A673 (cell line): ENCODE measurements at regions not wholly inside any gene's neighbourhood (a gene's known extent, or its start where the extent isn't known, plus 50 kb on each side); places are given as distances from the start of the nearest gene placed in this dataset.

Experiments
- EZH2 ChIP-seq: fragments of 200-600 bp; sonication (generic); IDR thresholded peaks from 2 replicates; pipeline ENCODE4 v1.6.1; 2017; ENCODE audit warnings: borderline replicate concordance, low read depth, mild to moderate bottlenecking, mixed read lengths, antibody characterized with exemption, low read length; ENCODE audit not compliant: poor library complexity, severe bottlenecking
- TF ChIP-seq, protein P1 (sequence below): fragments of 300-800, 200-600 bp; sonication (generic); conservative IDR thresholded peaks from 2 replicates; pipeline ENCODE4 v1.5.1; 2017; ENCODE audit warnings: low read depth, mild to moderate bottlenecking, antibody characterized with exemption, low read length, moderate library complexity, mixed read lengths

DNA sequence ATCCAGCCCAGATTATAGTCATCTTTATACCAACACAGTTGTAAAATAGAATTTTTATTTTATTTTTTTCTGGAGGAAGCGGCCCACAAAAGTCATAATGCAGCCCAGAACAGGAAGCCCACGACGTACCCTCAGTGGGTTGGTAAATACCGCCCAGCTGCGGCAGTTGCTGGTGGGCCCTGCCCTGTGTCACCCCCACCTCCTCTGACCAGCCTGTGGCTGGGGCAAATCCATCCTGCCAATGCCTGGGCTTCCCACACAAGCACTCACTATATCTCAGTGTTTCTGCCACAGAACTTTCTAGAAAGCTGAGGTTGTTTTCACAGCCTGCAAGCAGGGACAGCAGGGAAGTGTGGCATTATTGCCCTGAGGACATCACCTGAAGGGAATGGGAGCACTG, 171.4 kb upstream of the GSC start:
- TF ChIP-seq, protein P1, sequence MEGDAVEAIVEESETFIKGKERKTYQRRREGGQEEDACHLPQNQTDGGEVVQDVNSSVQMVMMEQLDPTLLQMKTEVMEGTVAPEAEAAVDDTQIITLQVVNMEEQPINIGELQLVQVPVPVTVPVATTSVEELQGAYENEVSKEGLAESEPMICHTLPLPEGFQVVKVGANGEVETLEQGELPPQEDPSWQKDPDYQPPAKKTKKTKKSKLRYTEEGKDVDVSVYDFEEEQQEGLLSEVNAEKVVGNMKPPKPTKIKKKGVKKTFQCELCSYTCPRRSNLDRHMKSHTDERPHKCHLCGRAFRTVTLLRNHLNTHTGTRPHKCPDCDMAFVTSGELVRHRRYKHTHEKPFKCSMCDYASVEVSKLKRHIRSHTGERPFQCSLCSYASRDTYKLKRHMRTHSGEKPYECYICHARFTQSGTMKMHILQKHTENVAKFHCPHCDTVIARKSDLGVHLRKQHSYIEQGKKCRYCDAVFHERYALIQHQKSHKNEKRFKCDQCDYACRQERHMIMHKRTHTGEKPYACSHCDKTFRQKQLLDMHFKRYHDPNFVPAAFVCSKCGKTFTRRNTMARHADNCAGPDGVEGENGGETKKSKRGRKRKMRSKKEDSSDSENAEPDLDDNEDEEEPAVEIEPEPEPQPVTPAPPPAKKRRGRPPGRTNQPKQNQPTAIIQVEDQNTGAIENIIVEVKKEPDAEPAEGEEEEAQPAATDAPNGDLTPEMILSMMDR: no peak
- no peak for TF ChIP-seq EZH2
